Natural killer cell (primary cell): ENCODE measurements at regions not wholly inside any gene's neighbourhood (a gene's known extent, or its start where the extent isn't known, plus 50 kb on each side); places are given as distances from the start of the nearest gene placed in this dataset.

Experiments used
- ATAC-seq, 3 donors: fragments of 150-1000 bp in 2 of 3; fragments of 200-7000 bp in 1 of 3; cut with Tn5 transposase; 1 replicate in 1 of 3; 2 replicates in 2 of 3; pipeline ENCODE4 v1.10.0; 2021; ENCODE audit warnings: mild to moderate bottlenecking in 2 of 3, moderate library complexity in 2 of 3
- DNase-seq, 2 donors: peaks; one replicate each; pipeline versions ENCODE4 v3.0.0 to v3.0.0-alpha.2; 2013 to 2021; ENCODE audit warnings: mixed read lengths in 1 of 2
- H3K27ac ChIP-seq: one replicate; pipeline ENCODE4 v1.5.1; 2013; ENCODE audit warnings: mild to moderate bottlenecking, low read length
- H3K27me3 ChIP-seq: one replicate; pipeline ENCODE4 v1.6.1; 2013; ENCODE audit warnings: low read length; ENCODE audit not compliant: control insufficient read depth, insufficient read depth
- H3K36me3 ChIP-seq: one replicate; pipeline ENCODE4 v1.6.1; 2013; ENCODE audit warnings: low read length; ENCODE audit not compliant: control insufficient read depth, insufficient read depth
- H3K4me1 ChIP-seq: one replicate; pipeline ENCODE4 v1.6.1; 2013; ENCODE audit warnings: low read length; ENCODE audit not compliant: control insufficient read depth, insufficient read depth
- H3K4me3 ChIP-seq: one replicate; pipeline ENCODE4 v1.5.1; 2013; ENCODE audit warnings: low read length
- H3K9me3 ChIP-seq: one replicate; pipeline ENCODE4 v1.6.1; 2013; ENCODE audit warnings: low read length; ENCODE audit not compliant: control insufficient read depth, insufficient read depth
- H3K27ac Mint-ChIP-seq, 2 donors: one replicate each; pipeline ENCODE4 v1.8.0; 2022; ENCODE audit warnings: mild to moderate bottlenecking in 2 of 2, mixed read lengths in 2 of 2, moderate library complexity in 1 of 2
- H3K27me3 Mint-ChIP-seq, 2 donors: one replicate each; pipeline ENCODE4 v1.8.0; 2022; ENCODE audit warnings: low read depth in 2 of 2, mixed read lengths in 2 of 2
- H3K36me3 Mint-ChIP-seq: one replicate; pipeline ENCODE4 v1.8.0; 2022; ENCODE audit warnings: mixed read lengths
- H3K4me1 Mint-ChIP-seq, 2 donors: one replicate each; pipeline ENCODE4 v1.8.0; 2022; ENCODE audit warnings: mixed read lengths in 2 of 2
- H3K4me3 Mint-ChIP-seq: one replicate; pipeline ENCODE4 v1.8.0; 2022; ENCODE audit warnings: mild to moderate bottlenecking, moderate library complexity, mixed read lengths
- H3K9me3 Mint-ChIP-seq, 2 donors: one replicate each; pipeline ENCODE4 v1.8.0; 2022; ENCODE audit warnings: mixed read lengths in 2 of 2
- WGBS: methylation state at CpG from one replicate; pipeline ENCODE4 v1.1.7; 2013; ENCODE audit warnings: missing lambda C conversion rate; ENCODE audit not compliant: insufficient coverage; 5-methylcytosine and 5-hydroxymethylcytosine counted together
- intact Hi-C: fragments of 100-400 bp; cut with micrococcal nuclease; formaldehyde crosslinking; loops from one replicate; pipeline ENCODE4 v1.14.2; 2022
- TF ChIP-seq, protein P1 (sequence below): fragments of 200-600 bp; IDR thresholded peaks from one replicate; pipeline ENCODE4 v1.8.0; 2022; ENCODE audit warnings: antibody characterized with exemption

DNA sequence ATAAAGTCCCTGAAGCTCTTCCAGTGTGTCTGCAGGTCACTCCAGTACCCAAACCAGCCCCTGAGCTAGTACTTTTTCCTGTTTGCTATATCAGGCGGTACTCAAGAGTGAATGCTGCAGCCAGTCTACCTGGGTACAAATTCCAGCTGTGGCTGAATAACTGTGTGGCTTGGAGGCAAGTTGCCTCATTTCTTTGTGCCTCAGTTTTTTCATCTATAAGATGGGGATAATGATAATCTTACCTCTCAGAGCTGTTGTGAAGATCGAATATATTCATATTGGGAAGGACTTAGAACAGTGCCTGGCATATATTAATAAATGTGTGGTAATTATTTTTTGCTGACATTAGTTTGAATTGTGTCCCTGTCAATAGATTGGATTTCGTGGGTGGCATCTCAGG, 191.2 kb downstream of the WDR11 start:
- WGBS: 78% methylated on average over 3 of the region's 3 CpGs
- Histone ChIP-seq H3K27me3 (no peaks in the 10 kb centered on the region), H3K9me3 (no peaks in the 10 kb centered on the region), H3K27ac (no peak overlapping the region), H3K4me3 (no peak overlapping the region), H3K36me3 (no peaks in the 10 kb centered on the region), H3K4me1 (no peaks in the 10 kb centered on the region)
- no peak for DNase-seq
- no peaks in the 10 kb centered on the region for H3K4me1 Mint-ChIP-seq
- H3K9me3 Mint-ChIP-seq: no peaks in the 10 kb centered on the region
- intact Hi-C loops: no loop called here
- TF ChIP-seq, protein P1, sequence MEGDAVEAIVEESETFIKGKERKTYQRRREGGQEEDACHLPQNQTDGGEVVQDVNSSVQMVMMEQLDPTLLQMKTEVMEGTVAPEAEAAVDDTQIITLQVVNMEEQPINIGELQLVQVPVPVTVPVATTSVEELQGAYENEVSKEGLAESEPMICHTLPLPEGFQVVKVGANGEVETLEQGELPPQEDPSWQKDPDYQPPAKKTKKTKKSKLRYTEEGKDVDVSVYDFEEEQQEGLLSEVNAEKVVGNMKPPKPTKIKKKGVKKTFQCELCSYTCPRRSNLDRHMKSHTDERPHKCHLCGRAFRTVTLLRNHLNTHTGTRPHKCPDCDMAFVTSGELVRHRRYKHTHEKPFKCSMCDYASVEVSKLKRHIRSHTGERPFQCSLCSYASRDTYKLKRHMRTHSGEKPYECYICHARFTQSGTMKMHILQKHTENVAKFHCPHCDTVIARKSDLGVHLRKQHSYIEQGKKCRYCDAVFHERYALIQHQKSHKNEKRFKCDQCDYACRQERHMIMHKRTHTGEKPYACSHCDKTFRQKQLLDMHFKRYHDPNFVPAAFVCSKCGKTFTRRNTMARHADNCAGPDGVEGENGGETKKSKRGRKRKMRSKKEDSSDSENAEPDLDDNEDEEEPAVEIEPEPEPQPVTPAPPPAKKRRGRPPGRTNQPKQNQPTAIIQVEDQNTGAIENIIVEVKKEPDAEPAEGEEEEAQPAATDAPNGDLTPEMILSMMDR: no peak
- no peak overlapping the region for H3K4me3 Mint-ChIP-seq
- no peak overlapping the region for H3K27ac Mint-ChIP-seq
- peaks cover 0 to 2% of the 10 kb centered on the region in 2 donors for H3K27me3 Mint-ChIP-seq
- no peak for ATAC-seq
- no peaks in the 10 kb centered on the region for H3K36me3 Mint-ChIP-seq

DNA sequence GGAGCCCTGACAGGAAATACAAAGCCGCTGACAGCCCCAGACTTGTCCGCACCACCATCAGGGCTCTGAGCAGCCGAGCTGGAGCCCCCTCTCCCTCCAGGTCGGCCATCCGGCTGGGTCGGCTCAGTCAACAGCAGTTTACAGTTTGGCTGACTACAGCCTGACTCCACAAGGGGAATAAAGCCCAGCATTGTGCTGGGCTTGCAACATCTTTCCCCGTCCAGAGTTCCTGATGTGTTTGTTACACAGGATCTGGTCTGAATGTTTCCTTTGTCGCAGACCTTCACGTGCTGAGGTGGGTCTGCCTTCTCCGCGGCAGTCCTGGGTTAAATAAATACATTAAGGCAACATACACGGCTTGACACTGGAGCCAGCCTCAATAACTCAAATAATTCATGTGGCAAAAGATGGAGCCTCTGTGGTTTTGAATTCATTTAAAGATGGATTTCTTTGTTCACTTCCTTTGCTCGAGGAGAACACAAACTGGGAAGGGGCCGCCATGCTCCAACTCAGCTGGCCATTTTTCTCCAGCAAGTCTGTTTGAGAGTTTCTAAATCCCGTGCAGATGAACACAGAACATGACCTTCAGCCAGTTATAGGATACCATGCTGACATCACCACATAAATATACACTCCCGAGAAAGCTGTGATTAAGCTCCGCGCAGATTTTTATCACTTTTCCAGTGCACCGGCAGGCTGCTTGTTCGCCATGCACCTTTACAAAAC, 192.1 kb downstream of the WDR11 start:
- Histone ChIP-seq H3K36me3 (no peaks in the 10 kb centered on the region), H3K4me1 (no peaks in the 10 kb centered on the region), H3K27me3 (no peaks in the 10 kb centered on the region), H3K27ac (no peak overlapping the region), H3K4me3 (no peak overlapping the region), H3K9me3 (no peaks in the 10 kb centered on the region)
- Mint-ChIP-seq H3K27ac (no peak overlapping the region), H3K27me3 (peaks cover 0 to 2% of the 10 kb centered on the region in 2 donors), H3K36me3 (no peaks in the 10 kb centered on the region), H3K9me3 (no peaks in the 10 kb centered on the region), H3K4me1 (no peaks in the 10 kb centered on the region), H3K4me3 (no peak overlapping the region)
- DNase-seq (no peak), ATAC-seq (no peak)
- WGBS: 86% methylated on average over 18 of the region's 20 CpGs
- intact Hi-C loops: no loop called here
- TF ChIP-seq, protein P1: no peak

DNA sequence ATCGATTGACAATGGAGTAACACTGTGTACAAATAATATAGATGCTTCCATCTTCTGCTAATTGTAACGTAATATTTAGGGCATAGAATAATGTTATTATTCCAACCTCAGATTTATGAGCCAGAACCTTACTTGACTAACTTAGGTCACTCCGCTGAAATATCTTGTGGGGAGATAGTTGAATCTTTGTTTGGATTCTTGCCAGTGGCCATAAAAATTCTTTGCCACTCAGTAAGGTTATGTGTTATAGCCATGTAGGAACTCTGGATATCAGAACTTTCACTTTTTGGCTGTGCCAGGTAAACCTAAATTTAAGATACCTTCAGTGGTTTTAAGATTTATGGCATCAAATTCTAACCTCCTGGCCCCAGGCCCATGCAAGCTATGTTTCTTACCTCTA, 197.6 kb downstream of the WDR11 start:
- WGBS: 88% methylated on average over 2 of the region's 3 CpGs
- no peak overlapping the region for H3K4me3 ChIP-seq
- no peaks in the 10 kb centered on the region for H3K27me3 ChIP-seq
- no peaks in the 10 kb centered on the region for H3K36me3 ChIP-seq
- no peaks in the 10 kb centered on the region for H3K4me1 ChIP-seq
- ATAC-seq (no peak), DNase-seq (no peak)
- intact Hi-C loops: no loop called here
- Mint-ChIP-seq H3K4me1 (no peaks in the 10 kb centered on the region), H3K9me3 (no peaks in the 10 kb centered on the region), H3K36me3 (no peaks in the 10 kb centered on the region), H3K27ac (no peak overlapping the region), H3K27me3 (peaks cover 7 to 9% of the 10 kb centered on the region in 2 donors), H3K4me3 (no peak overlapping the region)
- H3K9me3 ChIP-seq: no peaks in the 10 kb centered on the region
- TF ChIP-seq, protein P1: no peak
- H3K27ac ChIP-seq: no peak overlapping the region

DNA sequence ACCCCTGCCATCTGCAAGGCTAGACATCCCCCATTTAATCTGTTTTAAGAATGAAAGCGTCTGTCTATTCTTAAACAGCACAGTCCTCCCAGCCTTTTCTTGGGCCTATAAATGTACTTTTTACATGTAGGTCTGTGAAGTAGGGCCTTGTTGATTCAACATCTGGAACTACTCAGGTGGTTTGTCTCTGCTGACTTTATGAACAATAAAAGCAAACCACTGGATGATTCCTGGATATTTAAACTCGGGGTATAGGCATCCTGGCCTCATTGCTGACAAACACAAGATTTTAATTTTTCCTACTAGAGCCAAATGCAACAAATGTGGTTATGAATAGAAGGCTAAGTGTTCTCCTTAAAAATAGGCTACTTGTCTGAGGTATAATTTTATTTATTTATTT, 198.3 kb downstream of the WDR11 start:
- Mint-ChIP-seq H3K4me1 (no peaks in the 10 kb centered on the region), H3K4me3 (no peak overlapping the region), H3K9me3 (no peaks in the 10 kb centered on the region), H3K36me3 (no peaks in the 10 kb centered on the region), H3K27ac (no peak overlapping the region), H3K27me3 (peaks cover 7 to 9% of the 10 kb centered on the region in 2 donors)
- Histone ChIP-seq H3K36me3 (no peaks in the 10 kb centered on the region), H3K27me3 (no peaks in the 10 kb centered on the region), H3K27ac (no peak overlapping the region), H3K4me1 (no peaks in the 10 kb centered on the region), H3K4me3 (no peak overlapping the region), H3K9me3 (no peaks in the 10 kb centered on the region)
- ATAC-seq: no peak
- TF ChIP-seq, protein P1: no peak
- no peak for DNase-seq
- WGBS: 50% methylated on average over 1 of the region's 2 CpGs
- intact Hi-C loops: no loop called here
